ENCODE measurements at regions not wholly inside any gene's neighbourhood (a gene's known extent, or its start where the extent isn't known, plus 50 kb on each side); places are given as distances from the start of the nearest gene placed in this dataset.

GRCh38 chr7:10104292-10104691 is 869.4 kb upstream of the PHF14 start:
- intact Hi-C loops (cut with micrococcal nuclease) = loop anchor here (5.0 kb wide), 1 partner anchor 48 kb away; no protein-coding TSS in a partner anchor
- peaks cover 4 to 11% of the 10 kb centered on the region in 2 experiments; a peak in 2 of 4 replicates for H3K9me3 ChIP-seq (ENCODE audit: control insufficient read depth in 1 of 2, insufficient read depth in 1 of 2, low read depth in 1 of 2, low read length in 2 of 2)

GRCh38 chr7:10106609-10107008 is 867.1 kb upstream of the PHF14 start:
- Histone ChIP-seq H3K27me3 (ENCODE audit: insufficient read depth, low read length) (no peaks in the 10 kb centered on the region), H2AFZ (ENCODE audit: low read depth, low read length, poor library complexity, severe bottlenecking) (no peak overlapping the region), H3K9me3 (ENCODE audit: control insufficient read depth in 1 of 2, insufficient read depth in 1 of 2, low read depth in 1 of 2, low read length in 2 of 2) (peaks cover 4 to 8% of the 10 kb centered on the region in 2 experiments; a peak in 2 of 4 replicates), H3K36me3 (ENCODE audit: control insufficient read depth in 1 of 2, insufficient read depth in 2 of 2, low read length in 2 of 2) (no peaks in the 10 kb centered on the region), H3K9ac (ENCODE audit: low read length) (no peak overlapping the region), H3K9me2 (ENCODE audit: insufficient read depth) (no peaks in the 10 kb centered on the region), H3K4me2 (ENCODE audit: low read length) (no peak overlapping the region), H3K4me3 (replicated peaks in 1 of 2; ENCODE audit: low read depth in 1 of 2, low read length in 2 of 2) (no peak overlapping the region), H3K4me1 (ENCODE audit: control insufficient read depth in 1 of 2, insufficient read depth in 2 of 2, low read length in 2 of 2) (no peaks in the 10 kb centered on the region), H3K27ac (ENCODE audit: low read depth, low read length) (no peak overlapping the region), H4K20me1 (ENCODE audit: insufficient read depth) (no peaks in the 10 kb centered on the region), H3K79me2 (ENCODE audit: insufficient read depth, low read length) (no peaks in the 10 kb centered on the region)
- ATAC-seq (no peak), DNase-seq (ENCODE audit: low read depth, low spot score) (no peak)
- TF ChIP-seq POLR2AphosphoS5 (IDR thresholded peaks at IDR 0.05; ENCODE audit: low read depth, low read length) = no peak
- TF ChIP-seq EZH2 (IDR thresholded peaks at IDR 0.05) = no peak
- TF ChIP-seq, protein P1, sequence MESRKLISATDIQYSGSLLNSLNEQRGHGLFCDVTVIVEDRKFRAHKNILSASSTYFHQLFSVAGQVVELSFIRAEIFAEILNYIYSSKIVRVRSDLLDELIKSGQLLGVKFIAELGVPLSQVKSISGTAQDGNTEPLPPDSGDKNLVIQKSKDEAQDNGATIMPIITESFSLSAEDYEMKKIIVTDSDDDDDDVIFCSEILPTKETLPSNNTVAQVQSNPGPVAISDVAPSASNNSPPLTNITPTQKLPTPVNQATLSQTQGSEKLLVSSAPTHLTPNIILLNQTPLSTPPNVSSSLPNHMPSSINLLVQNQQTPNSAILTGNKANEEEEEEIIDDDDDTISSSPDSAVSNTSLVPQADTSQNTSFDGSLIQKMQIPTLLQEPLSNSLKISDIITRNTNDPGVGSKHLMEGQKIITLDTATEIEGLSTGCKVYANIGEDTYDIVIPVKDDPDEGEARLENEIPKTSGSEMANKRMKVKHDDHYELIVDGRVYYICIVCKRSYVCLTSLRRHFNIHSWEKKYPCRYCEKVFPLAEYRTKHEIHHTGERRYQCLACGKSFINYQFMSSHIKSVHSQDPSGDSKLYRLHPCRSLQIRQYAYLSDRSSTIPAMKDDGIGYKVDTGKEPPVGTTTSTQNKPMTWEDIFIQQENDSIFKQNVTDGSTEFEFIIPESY (IDR thresholded peaks at IDR 0.05; ENCODE audit: extremely low read depth, insufficient replicate concordance, low read length) = no peak
- TF ChIP-seq REST (IDR thresholded peaks at IDR 0.05; ENCODE audit: low read depth) = no peak
- TF ChIP-seq EZH2phosphoT487 (IDR thresholded peaks at IDR 0.05; ENCODE audit: borderline replicate concordance) = no peak
- POLR2A ChIA-PET = no interaction called here
- RAD21 ChIA-PET (ENCODE audit: low non-redundant PET in 1 of 2, low total read pairs in 2 of 2, uncharacterized antibody in 2 of 2, unreplicated experiment in 2 of 2) = no interaction called here
- no TSS peak for BruUV-seq (replicated peaks)
- CTCF ChIA-PET = no interaction called here
- intact Hi-C loops (cut with micrococcal nuclease) = no loop called here

More at GRCh38 chr7:10104292-10104691, 869.4 kb upstream of the PHF14 start:
- TF ChIP-seq FOSL1 (IDR thresholded peaks at IDR 0.05; ENCODE audit: low read depth) (no peak), EGR1 (IDR thresholded peaks at IDR 0.05; ENCODE audit: low read depth) (no peak), CEBPB (IDR thresholded peaks at IDR 0.05; ENCODE audit: low read depth) (no peak), ZFX (IDR thresholded peaks at IDR 0.05) (no peak)
- Histone ChIP-seq H2AFZ (ENCODE audit: low read depth, low read length, poor library complexity, severe bottlenecking) (no peak overlapping the region), H3K27ac (ENCODE audit: low read depth, low read length) (no peak overlapping the region), H3K27me3 (ENCODE audit: insufficient read depth, low read length) (no peaks in the 10 kb centered on the region), H3K79me2 (ENCODE audit: insufficient read depth, low read length) (no peaks in the 10 kb centered on the region), H4K20me1 (ENCODE audit: insufficient read depth) (no peaks in the 10 kb centered on the region), H3K9ac (ENCODE audit: low read length) (no peak overlapping the region), H3K4me3 (replicated peaks in 1 of 2; ENCODE audit: low read depth in 1 of 2, low read length in 2 of 2) (no peak overlapping the region), H3K4me1 (ENCODE audit: control insufficient read depth in 1 of 2, insufficient read depth in 2 of 2, low read length in 2 of 2) (no peaks in the 10 kb centered on the region), H3K9me2 (ENCODE audit: insufficient read depth) (no peaks in the 10 kb centered on the region), H3K4me2 (ENCODE audit: low read length) (no peak overlapping the region), H3K36me3 (ENCODE audit: control insufficient read depth in 1 of 2, insufficient read depth in 2 of 2, low read length in 2 of 2) (no peaks in the 10 kb centered on the region)
- no TSS peak for BruUV-seq (replicated peaks)
- ATAC-seq = no peak
- ChIA-PET CTCF (no interaction called here), RAD21 (ENCODE audit: low non-redundant PET in 1 of 2, low total read pairs in 2 of 2, uncharacterized antibody in 2 of 2, unreplicated experiment in 2 of 2) (no interaction called here), POLR2A (no interaction called here)
- no peak for DNase-seq (ENCODE audit: low read depth, low spot score)
